Coronary artery (tissue), 2 donors: ENCODE measurements at regions not wholly inside any gene's neighbourhood (a gene's known extent, or its start where the extent isn't known, plus 50 kb on each side); places are given as distances from the start of the nearest gene placed in this dataset.

ENCODE experiments used
- DNase-seq: peaks from one replicate; pipeline ENCODE4 v3.0.0-alpha.2; 2017; ENCODE audit warnings: low spot score
- H3K27ac ChIP-seq, 2 donors: fragments of 200-600 bp; sonication (generic); one replicate each; pipeline ENCODE4 v1.5.1; 2016 to 2019
- H3K4me3 ChIP-seq: fragments of 200-600 bp; sonication (generic); 2 replicates; pipeline ENCODE4 v1.5.1; 2016; ENCODE audit warnings: mild to moderate bottlenecking, moderate library complexity
- CTCF ChIP-seq: fragments of 200-600 bp; sonication (generic); IDR thresholded peaks from one replicate; pipeline ENCODE4 v1.5.1; 2019; ENCODE audit warnings: antibody characterized with exemption

DNA sequence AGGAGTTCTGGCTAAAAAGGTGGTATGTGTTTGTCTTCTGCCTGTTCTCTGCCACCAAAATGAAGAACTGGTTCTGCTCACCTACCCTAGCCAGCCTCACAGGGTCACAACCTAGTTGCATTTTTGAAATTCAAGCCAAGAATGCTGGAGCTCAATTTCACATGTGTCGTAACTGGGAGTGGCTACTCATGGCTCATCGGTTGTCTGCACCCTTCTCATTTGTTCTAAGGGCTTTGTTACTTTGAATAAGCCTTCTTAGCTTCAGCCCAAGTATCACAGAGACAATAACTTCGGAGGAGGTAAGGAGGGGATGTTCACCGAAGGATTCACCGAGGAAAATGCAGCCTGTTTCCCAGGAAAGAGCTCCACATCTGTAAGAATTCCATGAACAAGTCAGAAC is 134.3 kb upstream of the RARB start:
- no peak for TF ChIP-seq CTCF
- Histone ChIP-seq H3K27ac (no peak overlapping the region), H3K4me3 (no peak overlapping the region)
- no peak for DNase-seq

DNA sequence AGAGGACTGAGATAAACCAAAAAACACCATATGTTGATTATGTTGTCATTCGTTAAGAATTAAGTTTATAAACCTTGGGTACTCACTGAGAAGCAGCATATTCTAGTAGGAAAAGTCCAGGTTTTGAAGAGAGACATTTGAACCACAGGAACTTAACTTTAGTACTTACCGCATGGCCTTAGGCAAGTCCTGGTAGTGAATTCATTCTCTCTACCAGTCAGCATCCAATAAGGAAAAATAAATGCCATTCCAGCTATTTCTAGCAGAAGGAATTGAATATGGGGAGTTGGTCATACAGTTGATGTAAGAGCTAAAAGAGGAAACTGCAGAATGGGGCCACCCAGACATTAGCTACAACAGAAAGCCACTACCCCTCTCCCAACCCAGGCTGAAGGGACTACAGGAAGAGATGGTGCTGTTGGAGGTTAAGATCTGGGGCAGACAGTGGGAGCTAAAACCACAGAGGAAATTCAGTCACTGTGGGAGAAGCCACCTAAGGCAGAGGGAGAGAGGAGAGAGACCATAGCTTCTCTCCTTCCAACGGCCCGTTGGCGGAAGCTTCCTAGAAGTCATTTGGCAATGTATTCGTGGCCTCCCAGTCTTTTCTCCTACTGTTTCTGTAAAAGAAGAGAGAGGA is 133.8 kb upstream of the RARB start:
- TF ChIP-seq CTCF = no peak
- no peak for DNase-seq
- H3K27ac ChIP-seq = no peak overlapping the region
- H3K4me3 ChIP-seq = no peak overlapping the region

GRCh38 chr3:25297667-25298585 is 130.1 kb upstream of the RARB start:
- TF ChIP-seq CTCF = no peak
- H3K4me3 ChIP-seq = no peak overlapping the region
- no peak overlapping the region for H3K27ac ChIP-seq
- DNase-seq = no peak

DNA sequence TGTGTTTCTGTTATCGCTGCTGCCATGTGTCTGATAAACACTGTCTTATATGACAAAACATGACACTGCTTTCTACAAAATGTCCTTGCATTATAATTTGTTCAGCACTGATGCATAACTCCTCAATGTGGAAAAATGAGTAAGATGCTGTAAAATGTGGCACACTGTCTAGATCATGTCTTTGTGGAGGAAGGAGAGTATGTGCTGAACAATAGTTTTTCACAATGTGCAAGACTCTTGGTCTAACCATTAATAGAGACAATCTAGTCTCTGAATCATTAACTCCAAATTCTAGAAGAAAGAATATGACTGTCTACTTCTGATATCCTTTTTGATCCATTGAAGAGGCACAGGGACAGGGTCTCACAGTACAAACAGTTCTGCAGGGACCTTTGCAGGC is 127.9 kb upstream of the RARB start:
- no peak overlapping the region for H3K27ac ChIP-seq
- H3K4me3 ChIP-seq = no peak overlapping the region
- no peak for DNase-seq
- TF ChIP-seq CTCF = no peak

DNA sequence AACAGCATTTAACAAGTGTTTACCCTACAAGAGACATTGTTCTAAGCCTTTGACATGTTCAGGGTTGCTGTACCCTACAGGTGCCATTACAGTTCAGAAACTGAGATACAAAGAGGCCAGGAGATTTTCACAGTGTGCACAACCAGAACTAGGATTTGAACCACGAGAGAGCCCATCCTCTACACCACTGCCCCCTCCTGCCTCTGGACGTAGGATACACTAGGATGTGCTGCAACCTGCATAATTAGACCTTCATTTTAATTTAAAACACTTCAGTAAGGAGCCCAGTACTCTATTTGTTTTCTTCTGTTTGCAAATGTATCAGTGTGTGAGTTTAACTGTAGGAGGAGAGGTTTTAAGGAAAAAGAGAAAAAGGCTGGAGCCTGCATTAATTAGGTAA is 123.1 kb upstream of the RARB start:
- H3K4me3 ChIP-seq = no peak overlapping the region

DNA sequence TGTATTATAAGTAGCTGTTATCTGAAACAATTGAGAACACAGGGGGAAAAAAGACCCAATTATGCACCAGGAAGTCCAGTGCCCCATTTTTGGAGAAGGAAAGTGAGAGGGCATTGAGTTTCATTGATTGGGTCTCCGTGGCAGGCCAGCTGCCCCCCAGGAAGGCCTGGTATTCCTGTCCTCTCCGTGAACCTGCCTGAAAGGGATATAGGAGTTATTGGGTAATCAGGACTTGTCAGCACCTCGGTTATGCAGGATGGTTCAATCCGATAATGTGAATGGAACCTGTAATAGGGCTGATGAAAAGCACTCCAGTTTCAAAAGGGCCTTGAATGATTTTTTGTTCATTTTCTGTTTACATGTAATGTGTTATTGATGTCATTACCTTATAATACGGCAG is 122.0 kb upstream of the RARB start:
- DNase-seq = no peak
- TF ChIP-seq CTCF = no peak
- H3K4me3 ChIP-seq = no peak overlapping the region
- H3K27ac ChIP-seq = no peak overlapping the region

More for the DNA sequence above, 123.1 kb upstream of the RARB start:
- no peak overlapping the region for H3K27ac ChIP-seq
- DNase-seq = no peak
- no peak for TF ChIP-seq CTCF

DNA sequence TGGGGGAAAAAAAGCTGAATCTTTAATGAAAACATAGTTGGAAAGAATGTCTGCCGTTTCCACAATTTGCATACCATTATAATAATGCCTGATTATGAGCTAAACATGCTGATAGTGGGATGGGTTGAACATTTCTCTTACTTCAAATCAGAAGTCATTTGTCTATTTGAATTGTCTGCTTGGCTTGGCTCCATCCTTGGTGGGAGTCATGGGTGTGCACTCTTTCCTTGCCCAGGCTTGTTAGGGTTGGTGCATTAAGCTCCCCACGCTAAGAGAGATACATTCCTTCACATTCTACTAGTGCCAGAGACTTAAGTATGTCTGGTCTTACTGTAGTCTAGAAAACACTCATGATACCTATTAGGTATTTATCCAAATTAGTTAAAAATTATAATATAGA is 121.4 kb upstream of the RARB start:
- no peak for DNase-seq
- no peak overlapping the region for H3K4me3 ChIP-seq
- TF ChIP-seq CTCF = no peak
- H3K27ac ChIP-seq = no peak overlapping the region
